ENCODE measurements at regions not wholly inside any gene's neighbourhood (a gene's known extent, or its start where the extent isn't known, plus 50 kb on each side); places are given as distances from the start of the nearest gene placed in this dataset.

DNA sequence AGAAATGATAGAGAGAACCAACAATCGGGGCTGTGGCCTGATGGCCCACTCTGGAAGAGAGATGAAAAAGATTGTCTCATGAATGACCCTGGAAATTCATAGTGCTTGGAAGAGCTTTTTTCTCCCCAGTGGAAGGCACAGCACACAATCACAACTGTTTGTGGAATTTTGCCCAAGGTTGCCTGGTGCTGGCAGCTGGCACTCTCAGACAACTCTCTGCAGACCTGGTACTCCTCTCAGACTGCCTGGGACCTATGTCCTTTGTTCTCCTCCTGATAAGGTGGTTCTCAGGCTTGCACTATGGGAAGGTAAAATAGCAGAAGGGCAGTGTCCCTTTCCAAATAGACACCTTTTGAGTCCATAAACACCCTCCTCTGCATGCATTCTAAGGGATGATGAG lies 144.1 kb upstream of the SEL1L start:
- no peak overlapping the region for H3K27ac ChIP-seq
- intact Hi-C loops (cut with DNase I) = no loop called here
- 28 to 32% methylated on average over 1 of the region's 1 CpG for WGBS, 2 donors
- ATAC-seq (peak; percentile 43 to 88 (median 70)), FAIRE-seq (no peak), DNase-seq (peak in 1 of 6 donors; percentile 36)
- no peaks in the 10 kb centered on the region for H3K9me3 ChIP-seq
- TF ChIP-seq, protein P1, sequence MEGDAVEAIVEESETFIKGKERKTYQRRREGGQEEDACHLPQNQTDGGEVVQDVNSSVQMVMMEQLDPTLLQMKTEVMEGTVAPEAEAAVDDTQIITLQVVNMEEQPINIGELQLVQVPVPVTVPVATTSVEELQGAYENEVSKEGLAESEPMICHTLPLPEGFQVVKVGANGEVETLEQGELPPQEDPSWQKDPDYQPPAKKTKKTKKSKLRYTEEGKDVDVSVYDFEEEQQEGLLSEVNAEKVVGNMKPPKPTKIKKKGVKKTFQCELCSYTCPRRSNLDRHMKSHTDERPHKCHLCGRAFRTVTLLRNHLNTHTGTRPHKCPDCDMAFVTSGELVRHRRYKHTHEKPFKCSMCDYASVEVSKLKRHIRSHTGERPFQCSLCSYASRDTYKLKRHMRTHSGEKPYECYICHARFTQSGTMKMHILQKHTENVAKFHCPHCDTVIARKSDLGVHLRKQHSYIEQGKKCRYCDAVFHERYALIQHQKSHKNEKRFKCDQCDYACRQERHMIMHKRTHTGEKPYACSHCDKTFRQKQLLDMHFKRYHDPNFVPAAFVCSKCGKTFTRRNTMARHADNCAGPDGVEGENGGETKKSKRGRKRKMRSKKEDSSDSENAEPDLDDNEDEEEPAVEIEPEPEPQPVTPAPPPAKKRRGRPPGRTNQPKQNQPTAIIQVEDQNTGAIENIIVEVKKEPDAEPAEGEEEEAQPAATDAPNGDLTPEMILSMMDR (IDR thresholded peaks at IDR 0.05) = no peak
- H3K36me3 ChIP-seq = no peaks in the 10 kb centered on the region
- no peak overlapping the region for H3K4me3 ChIP-seq
- H3K4me1 ChIP-seq = peaks cover 0 to 9% (median 5%) of the 10 kb centered on the region in 3 donors
- no peaks in the 10 kb centered on the region for H3K27me3 ChIP-seq

DNA sequence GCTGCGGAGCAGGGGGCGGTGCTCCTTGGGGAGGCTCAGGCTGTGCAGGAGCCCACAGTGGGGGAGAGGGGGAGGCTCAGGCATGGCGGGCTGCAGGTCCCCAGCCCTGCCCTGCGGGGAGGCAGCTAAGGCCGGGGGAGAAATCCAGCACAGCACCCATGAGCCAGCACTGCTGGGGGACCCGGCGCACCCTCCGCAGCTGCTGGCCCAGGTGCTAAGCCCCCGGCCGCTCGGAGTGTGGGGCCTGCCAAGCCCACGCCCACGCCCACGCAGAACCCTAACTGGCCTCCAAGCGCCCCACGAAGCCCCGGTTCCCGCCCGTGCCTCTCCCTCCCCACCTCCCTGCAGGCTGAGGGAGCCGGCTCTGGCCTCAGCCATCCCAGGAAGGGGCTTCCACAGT lies 145.6 kb upstream of the SEL1L start:
- Histone ChIP-seq H3K36me3 (no peaks in the 10 kb centered on the region), H3K27ac (no peak overlapping the region), H3K4me1 (peaks cover 0 to 9% (median 5%) of the 10 kb centered on the region in 3 donors), H3K9me3 (no peaks in the 10 kb centered on the region), H3K27me3 (no peaks in the 10 kb centered on the region), H3K4me3 (no peak overlapping the region)
- ATAC-seq = no peak
- DNase-seq = peak in 1 of 6 donors; percentile 62
- TF ChIP-seq, protein P1 (IDR thresholded peaks at IDR 0.05) = no peak
- 94 to 95% methylated on average over 19 to 20 of the region's 20 CpGs for WGBS, 2 donors
- intact Hi-C loops (cut with DNase I) = no loop called here
- FAIRE-seq = no peak

DNA sequence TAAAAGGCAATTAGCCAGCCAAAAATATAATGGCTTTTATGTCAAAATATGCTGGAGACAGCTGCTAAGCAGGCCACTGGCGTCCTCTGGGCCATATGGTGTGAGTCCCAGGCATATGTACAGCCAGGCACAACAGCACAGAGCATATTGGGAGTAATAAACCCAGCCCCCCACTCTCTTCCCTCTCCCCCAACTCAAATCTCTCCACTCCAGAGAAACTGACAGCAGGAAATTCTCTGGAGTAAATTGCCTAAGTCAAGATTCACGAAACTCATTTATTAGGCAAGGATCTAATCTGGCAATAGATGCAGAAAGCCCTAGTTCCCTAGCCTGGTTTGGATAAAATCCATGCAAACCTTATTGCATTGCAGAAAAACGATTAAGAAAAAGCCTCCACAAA lies 147.9 kb upstream of the SEL1L start:
- TF ChIP-seq, protein P1 (IDR thresholded peaks at IDR 0.05) = no peak
- no peak overlapping the region for H3K27ac ChIP-seq
- intact Hi-C loops (cut with DNase I) = no loop called here
- ATAC-seq (no peak), DNase-seq (no peak), FAIRE-seq (no peak)
- 60 to 74% methylated on average over 3 of the region's 3 CpGs for WGBS, 2 donors
- no peaks in the 10 kb centered on the region for H3K27me3 ChIP-seq
- H3K4me1 ChIP-seq = peaks cover 0 to 16% (median 5%) of the 10 kb centered on the region in 3 donors
- no peak overlapping the region for H3K4me3 ChIP-seq
- no peaks in the 10 kb centered on the region for H3K36me3 ChIP-seq
- no peaks in the 10 kb centered on the region for H3K9me3 ChIP-seq

DNA sequence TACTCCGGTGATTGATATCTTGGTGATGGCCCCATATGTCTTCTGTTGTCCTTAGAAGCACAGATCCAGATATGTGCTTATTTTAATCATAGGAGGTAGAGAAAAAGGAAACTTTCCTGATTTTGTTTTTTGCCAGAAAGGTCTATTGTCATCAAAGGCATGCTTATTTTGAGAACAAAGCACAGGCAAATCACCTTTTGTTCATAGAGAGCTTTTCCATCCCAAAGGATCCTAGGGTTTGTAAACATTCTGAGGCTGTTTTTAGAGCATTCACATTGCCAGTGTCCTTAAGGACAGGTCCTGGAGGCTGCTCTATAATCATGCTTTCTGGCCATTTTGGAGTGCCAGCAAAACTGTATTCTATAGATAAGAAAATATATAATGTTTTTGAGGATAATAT lies 148.5 kb upstream of the SEL1L start:
- no peaks in the 10 kb centered on the region for H3K36me3 ChIP-seq
- ATAC-seq (no peak), FAIRE-seq (no peak), DNase-seq (no peak)
- TF ChIP-seq, protein P1 (IDR thresholded peaks at IDR 0.05) = no peak
- intact Hi-C loops (cut with DNase I) = no loop called here
- 83 to 91% methylated on average over 1 of the region's 1 CpG for WGBS, 2 donors
- no peak overlapping the region for H3K4me3 ChIP-seq
- no peaks in the 10 kb centered on the region for H3K9me3 ChIP-seq
- no peaks in the 10 kb centered on the region for H3K27me3 ChIP-seq
- no peak overlapping the region for H3K27ac ChIP-seq
- peaks cover 0 to 13% (median 5%) of the 10 kb centered on the region in 3 donors for H3K4me1 ChIP-seq

DNA sequence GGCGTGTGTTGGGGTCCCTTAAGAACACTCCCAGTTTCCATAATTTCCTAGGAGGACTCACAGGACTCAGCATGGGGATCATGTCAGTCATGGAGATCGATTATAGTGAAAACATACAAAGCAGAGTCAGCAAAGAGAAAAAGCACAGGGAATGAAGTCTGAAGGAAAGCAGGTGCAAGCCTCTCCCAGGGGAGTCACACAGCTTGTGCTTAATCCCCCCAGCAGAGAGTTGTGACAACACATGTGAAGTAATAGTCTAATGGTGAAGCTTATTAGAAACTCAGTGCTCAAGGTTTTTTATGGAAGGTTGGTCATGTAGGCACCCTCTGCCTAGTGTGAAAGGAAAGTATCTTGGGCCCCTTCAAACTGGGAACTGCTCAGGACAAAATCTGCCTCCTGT lies 149.0 kb upstream of the SEL1L start:
- H3K27me3 ChIP-seq = no peaks in the 10 kb centered on the region
- peaks cover 0 to 9% (median 0%) of the 10 kb centered on the region in 3 donors for H3K4me1 ChIP-seq
- TF ChIP-seq, protein P1 (IDR thresholded peaks at IDR 0.05) = no peak
- no peaks in the 10 kb centered on the region for H3K9me3 ChIP-seq
- no peak for FAIRE-seq
- ATAC-seq = no peak
- intact Hi-C loops (cut with DNase I) = no loop called here
- no peaks in the 10 kb centered on the region for H3K36me3 ChIP-seq
- no peak overlapping the region for H3K4me3 ChIP-seq
- H3K27ac ChIP-seq = no peak overlapping the region
- 64 to 77% methylated on average over 2 of the region's 2 CpGs for WGBS, 2 donors
- no peak for DNase-seq
